ENCODE measurements at regions not wholly inside any gene's neighbourhood (a gene's known extent, or its start where the extent isn't known, plus 50 kb on each side); places are given as distances from the start of the nearest gene placed in this dataset.
"Not testable (repeated sequence)": the region's sequence is repeated elsewhere in the genome, so short reads cannot be mapped to it uniquely, and the experiment has no call there.

DNA sequence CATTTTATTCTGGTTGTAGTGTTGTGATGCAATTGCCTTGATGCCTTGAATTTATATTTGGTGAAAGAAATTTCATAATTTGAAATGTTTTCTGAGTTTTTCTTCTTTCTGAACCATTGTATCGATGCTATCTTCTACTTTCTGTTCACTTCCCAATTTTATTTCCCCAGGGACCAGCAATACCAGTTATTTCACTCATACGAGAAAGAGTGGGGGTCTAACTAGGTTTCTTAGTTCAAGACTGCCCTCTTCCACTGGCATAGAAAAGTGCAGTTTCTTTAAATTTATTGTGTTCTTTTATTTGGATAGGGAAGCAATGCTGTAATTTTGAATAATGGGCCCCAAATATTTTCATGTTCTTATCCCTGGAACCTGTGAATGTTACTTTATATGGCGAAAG, 544.0 kb upstream of the ADGRL3 start:
- ChIA-PET CTCF (no interaction called here), POLR2A (ENCODE audit: low non-redundant PET) (no interaction called here)
- DNase-seq (ENCODE audit: low spot score) = no peak
- no peak overlapping the region for H3K27ac ChIP-seq
- TF ChIP-seq, protein P1, sequence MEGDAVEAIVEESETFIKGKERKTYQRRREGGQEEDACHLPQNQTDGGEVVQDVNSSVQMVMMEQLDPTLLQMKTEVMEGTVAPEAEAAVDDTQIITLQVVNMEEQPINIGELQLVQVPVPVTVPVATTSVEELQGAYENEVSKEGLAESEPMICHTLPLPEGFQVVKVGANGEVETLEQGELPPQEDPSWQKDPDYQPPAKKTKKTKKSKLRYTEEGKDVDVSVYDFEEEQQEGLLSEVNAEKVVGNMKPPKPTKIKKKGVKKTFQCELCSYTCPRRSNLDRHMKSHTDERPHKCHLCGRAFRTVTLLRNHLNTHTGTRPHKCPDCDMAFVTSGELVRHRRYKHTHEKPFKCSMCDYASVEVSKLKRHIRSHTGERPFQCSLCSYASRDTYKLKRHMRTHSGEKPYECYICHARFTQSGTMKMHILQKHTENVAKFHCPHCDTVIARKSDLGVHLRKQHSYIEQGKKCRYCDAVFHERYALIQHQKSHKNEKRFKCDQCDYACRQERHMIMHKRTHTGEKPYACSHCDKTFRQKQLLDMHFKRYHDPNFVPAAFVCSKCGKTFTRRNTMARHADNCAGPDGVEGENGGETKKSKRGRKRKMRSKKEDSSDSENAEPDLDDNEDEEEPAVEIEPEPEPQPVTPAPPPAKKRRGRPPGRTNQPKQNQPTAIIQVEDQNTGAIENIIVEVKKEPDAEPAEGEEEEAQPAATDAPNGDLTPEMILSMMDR (conservative IDR thresholded peaks at IDR 0.05; ENCODE audit: low read depth) = no peak

DNA sequence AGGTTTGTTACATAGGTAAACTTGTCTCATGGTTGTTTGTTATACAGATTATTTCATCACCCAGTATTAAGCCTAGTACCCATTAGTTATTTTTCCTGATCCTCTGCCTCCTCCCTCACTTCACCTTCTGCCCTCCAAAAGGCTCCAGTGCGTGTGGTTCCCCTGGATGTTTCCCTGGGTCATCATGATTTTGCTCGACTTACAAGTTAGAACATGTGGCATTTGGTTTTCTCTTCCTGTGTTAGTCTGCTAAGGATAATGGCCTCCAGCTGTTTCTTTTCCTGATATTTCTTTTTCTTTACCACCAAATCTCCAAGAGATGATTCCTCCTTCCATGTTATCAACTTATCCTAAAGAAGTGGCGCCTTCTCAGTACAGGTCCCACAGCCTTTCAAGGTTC, 543.1 kb upstream of the ADGRL3 start:
- ChIA-PET POLR2A (ENCODE audit: low non-redundant PET) (no interaction called here), CTCF (no interaction called here)
- DNase-seq (ENCODE audit: low spot score) = no peak
- H3K27ac ChIP-seq = no peak overlapping the region
- TF ChIP-seq, protein P1 (conservative IDR thresholded peaks at IDR 0.05; ENCODE audit: low read depth) = no peak

DNA sequence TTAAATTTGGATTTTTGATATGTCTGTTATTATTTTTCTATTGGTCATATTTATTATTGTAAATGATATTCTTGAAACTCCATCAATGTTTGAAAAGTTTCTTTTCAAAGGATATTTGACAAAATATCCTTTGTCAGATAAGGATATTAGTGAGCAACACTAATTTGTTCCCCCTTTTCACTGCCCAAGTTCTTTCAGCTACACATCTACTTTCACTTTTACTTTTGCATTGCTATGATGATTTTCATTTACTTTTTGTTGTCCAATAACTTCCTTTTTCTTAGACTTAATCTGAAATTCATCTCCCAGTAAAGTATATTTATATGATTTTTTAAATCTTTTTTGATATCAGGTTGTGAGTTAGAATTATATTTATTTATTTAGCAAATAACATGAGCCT, 542.3 kb upstream of the ADGRL3 start:
- CTCF ChIA-PET = no interaction called here
- POLR2A ChIA-PET (ENCODE audit: low non-redundant PET) = no interaction called here
- TF ChIP-seq, protein P1 (conservative IDR thresholded peaks at IDR 0.05; ENCODE audit: low read depth) = no peak
- no peak overlapping the region for H3K27ac ChIP-seq
- no peak for DNase-seq (ENCODE audit: low spot score)

DNA sequence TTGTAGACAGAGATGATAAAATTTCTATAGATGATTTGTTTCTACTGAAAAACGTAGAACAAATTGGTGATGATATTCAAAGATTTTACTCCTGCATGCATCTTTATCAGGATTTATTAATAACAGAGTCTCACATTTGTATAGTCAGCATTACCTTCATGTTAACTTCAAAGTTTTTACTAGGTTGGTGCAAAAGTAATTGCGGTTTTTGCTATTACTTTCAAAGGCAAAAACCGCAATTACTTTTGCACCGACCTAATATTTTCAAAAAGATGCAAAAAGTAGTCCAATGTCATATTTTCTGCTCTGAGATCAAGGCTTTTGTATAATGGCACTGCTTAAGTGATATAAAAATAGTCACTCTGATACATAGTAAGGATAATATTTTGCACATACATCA, 536.4 kb upstream of the ADGRL3 start:
- CTCF ChIA-PET = no interaction called here
- TF ChIP-seq, protein P1 (conservative IDR thresholded peaks at IDR 0.05; ENCODE audit: low read depth) = no peak
- no peak for DNase-seq (ENCODE audit: low spot score)
- POLR2A ChIA-PET (ENCODE audit: low non-redundant PET) = no interaction called here
- H3K27ac ChIP-seq = no peak overlapping the region

DNA sequence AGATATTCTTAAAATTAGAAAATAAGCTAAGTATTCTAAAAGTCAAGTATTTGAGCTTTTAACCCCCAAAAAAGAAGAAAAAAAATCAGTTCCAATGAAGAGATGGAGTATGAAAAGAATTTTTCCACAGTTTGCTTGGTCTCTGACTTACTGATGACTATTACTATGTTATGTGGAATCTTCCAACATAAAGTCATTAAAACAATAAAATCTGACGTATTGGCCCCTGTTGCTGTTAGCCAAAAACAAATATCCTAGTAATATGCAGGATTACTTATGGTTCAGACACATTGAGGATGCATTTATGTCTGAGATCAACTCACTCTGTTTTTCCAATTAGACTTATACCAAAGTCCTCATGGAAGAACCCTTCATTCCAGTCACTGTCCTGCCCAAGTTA, 517.2 kb upstream of the ADGRL3 start:
- TF ChIP-seq, protein P1 (conservative IDR thresholded peaks at IDR 0.05; ENCODE audit: low read depth) = no peak
- ChIA-PET CTCF (no interaction called here), POLR2A (ENCODE audit: low non-redundant PET) (no interaction called here)
- no peak for DNase-seq (ENCODE audit: low spot score)
- no peak overlapping the region for H3K27ac ChIP-seq

DNA sequence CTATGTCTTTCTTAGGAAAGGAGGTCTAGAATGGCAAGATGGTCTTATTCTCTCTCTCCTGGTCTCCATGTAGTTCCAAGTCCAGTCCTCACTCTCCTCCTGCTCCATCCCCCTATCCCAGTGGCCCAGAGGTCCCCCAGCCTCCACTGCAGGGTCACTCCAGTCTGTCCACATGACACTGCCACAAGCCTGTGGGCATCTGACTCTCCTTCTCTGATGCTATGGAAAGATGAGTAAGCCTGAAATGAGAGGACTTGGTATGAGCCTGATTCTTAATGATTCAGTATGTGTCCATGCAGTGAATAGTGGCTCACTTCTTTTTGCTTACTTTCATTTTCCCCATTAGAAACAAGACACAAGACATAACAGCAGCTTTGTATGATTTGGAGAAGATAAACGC, 516.8 kb upstream of the ADGRL3 start:
- ChIA-PET CTCF (no interaction called here), POLR2A (ENCODE audit: low non-redundant PET) (no interaction called here)
- TF ChIP-seq, protein P1 (conservative IDR thresholded peaks at IDR 0.05; ENCODE audit: low read depth) = no peak
- DNase-seq (ENCODE audit: low spot score) = peak; percentile 2
- H3K27ac ChIP-seq = no peak overlapping the region

DNA sequence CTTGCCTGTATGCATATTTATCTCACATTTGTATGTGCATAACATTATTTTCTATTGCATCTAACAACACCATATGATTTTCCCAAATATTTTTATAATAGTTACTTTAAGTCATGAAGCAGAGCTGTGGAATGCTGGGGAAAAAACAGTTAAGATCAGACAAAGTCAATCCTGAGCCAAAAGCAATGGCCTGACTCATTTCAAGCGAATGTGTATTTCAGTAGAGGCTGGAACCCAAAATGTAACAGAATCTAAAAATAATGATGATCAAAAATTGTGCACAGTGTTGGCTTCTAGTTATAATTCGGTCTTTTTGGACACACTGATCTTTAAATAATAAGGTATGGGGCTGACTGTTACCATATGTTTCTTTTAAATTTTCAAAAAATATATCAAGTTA, 516.2 kb upstream of the ADGRL3 start:
- CTCF ChIA-PET = no interaction called here
- TF ChIP-seq, protein P1 (conservative IDR thresholded peaks at IDR 0.05; ENCODE audit: low read depth) = no peak
- no peak overlapping the region for H3K27ac ChIP-seq
- POLR2A ChIA-PET (ENCODE audit: low non-redundant PET) = no interaction called here
- DNase-seq (ENCODE audit: low spot score) = no peak

DNA sequence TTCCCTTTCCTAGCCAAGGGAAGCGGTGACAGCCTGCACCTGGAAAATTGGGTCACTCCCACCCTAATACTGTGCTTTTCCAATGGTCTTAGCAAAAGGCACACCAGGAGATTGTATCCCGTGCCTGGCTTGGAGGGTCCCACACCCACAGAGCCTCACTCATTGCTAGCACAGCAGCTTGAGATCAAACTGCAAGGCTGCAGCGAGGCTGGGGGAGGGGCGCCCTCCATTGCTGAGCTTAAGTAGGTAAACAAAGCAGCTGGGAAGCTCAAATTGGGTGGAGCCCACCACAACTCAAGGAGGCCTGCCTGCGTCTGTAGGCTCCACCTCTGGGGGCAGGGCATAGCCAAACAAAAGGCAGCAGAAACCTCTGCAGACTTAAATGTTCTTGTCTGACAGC, 504.1 kb upstream of the ADGRL3 start:
- DNase-seq (ENCODE audit: low spot score); CTCF ChIA-PET; POLR2A ChIA-PET (ENCODE audit: low non-redundant PET); H3K27ac ChIP-seq: not testable (repeated sequence)

Data from RWPE1 (cell line).